ENCODE measurements at regions not wholly inside any gene's neighbourhood (a gene's known extent, or its start where the extent isn't known, plus 50 kb on each side); places are given as distances from the start of the nearest gene placed in this dataset.
A peak's percentile ranks its signal among the peaks of the same experiment; 100 is the strongest.

DNA sequence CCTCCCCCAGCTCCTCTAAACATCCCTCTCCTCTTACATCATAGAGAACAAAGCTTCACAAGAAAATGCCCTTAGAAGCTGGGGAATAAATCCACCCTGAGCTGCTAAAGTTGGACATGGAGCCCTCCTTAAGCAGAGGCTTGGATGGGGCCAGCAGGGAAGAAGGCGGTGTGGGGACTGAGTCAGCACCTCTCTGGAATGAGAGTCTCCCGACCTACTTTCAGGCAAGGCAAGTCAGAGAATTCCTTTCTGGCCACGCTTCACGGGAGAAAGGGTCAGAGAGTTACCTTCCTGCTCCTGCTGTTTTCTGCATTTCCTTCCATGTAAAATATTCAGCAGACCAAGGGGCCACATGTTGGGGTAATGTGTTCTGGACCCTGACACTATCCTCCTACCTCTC, 113.3 kb upstream of the PRB2 start:
- H3K9me3 Mint-ChIP-seq, result no peaks in the 10 kb centered on the region
- no peaks in the 10 kb centered on the region for H3K27me3 Mint-ChIP-seq (ENCODE audit: low read depth)
- H3K4me1 Mint-ChIP-seq (ENCODE audit: low read depth), result peaks cover 4% of the 10 kb centered on the region
- DNase-seq (no peak), ATAC-seq (no peak)
- H3K4me3 Mint-ChIP-seq, result no peak overlapping the region
- no peaks in the 10 kb centered on the region for H3K36me3 Mint-ChIP-seq (ENCODE audit: insufficient read depth)

DNA sequence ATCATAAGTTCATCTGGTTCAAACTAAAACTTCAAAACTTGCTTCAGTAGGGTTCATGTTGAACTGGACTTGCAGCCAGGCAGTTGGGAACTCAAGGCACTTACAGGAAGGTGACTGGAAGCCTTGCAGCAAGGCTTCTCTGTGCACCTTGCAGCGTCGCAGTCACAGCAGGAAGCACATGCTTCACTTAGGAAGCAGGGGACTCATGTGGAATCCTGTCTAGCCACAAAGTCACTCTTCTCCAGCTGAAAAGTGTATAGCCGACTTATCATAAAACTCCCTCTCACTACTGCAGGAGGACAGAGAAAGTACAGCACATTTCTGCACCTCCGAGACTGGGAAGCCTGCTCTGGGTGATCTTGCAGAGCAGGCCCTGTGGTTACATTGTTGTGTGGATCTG, 114.0 kb upstream of the PRB2 start:
- DNase-seq (no peak), ATAC-seq (no peak)
- Mint-ChIP-seq H3K4me1 (ENCODE audit: low read depth) (peaks cover 4% of the 10 kb centered on the region), H3K36me3 (ENCODE audit: insufficient read depth) (no peaks in the 10 kb centered on the region), H3K27me3 (ENCODE audit: low read depth) (no peaks in the 10 kb centered on the region), H3K9me3 (no peaks in the 10 kb centered on the region), H3K4me3 (no peak overlapping the region)

DNA sequence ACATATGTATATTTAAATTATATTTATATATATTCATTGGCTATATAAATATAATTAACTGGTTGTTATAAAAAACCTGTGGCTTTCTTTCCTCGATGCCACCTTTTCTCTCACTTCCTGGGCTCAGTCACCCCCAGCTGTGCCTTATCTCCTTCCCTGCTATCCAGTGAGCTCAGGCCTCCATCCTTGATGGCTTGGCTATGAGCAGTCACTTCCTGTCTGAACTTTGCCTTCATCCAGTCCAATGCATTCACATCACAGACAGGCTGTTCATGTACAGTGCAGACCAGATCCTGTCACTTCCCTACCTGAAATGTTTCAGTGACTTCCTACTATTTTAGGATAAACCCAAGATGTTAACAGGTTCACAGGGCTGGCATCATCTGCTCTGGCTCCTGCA, 115.3 kb upstream of the PRB2 start:
- no peaks in the 10 kb centered on the region for H3K36me3 Mint-ChIP-seq (ENCODE audit: insufficient read depth)
- ATAC-seq (no peak), DNase-seq (no peak)
- no peaks in the 10 kb centered on the region for H3K27me3 Mint-ChIP-seq (ENCODE audit: low read depth)
- no peaks in the 10 kb centered on the region for H3K9me3 Mint-ChIP-seq
- no peak overlapping the region for H3K4me3 Mint-ChIP-seq
- H3K4me1 Mint-ChIP-seq (ENCODE audit: low read depth), result peaks cover 4% of the 10 kb centered on the region

DNA sequence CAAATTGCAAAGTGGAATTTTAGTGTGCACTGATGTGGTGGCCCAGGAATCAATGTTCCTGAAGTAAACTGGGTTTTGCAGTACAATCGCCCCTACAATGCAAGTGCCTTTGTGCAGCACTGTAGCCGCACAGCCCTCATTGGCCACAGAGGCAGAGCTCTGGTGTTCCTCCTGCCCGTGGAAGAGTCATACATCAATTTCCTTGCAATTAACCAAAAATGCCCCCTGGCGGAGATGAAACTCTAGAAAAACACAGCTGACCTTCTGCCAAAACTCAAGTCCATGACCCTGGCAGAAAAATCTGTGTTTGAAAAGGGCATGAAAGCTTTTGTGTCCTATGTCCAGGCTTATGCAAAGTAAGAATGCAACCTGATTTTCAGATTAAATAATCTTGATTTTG, 117.9 kb upstream of the PRB2 start:
- Mint-ChIP-seq H3K9me3 (no peaks in the 10 kb centered on the region), H3K4me1 (ENCODE audit: low read depth) (no peaks in the 10 kb centered on the region), H3K36me3 (ENCODE audit: insufficient read depth) (no peaks in the 10 kb centered on the region), H3K4me3 (no peak overlapping the region), H3K27me3 (ENCODE audit: low read depth) (no peaks in the 10 kb centered on the region)
- no peak for DNase-seq
- no peak for ATAC-seq

DNA sequence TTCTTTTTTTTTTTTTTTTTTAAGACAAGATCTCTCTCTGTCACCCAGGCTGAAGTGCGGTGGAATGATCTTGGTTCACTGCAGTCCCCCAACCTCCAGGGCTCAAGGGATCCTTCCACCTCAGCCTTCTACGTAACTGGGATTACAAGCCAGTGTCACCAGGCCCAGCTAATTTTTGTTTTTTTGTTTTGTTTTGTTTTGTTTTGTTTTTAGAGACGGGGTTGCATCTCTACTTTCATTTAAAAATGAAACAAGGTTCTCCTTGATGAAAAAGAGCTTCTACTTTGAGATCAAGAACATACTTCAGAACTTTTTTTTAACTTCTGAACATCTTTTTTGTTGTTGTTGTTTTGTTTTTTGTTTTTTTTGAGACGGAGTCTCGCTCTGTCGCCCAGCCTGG, 121.7 kb upstream of the PRB2 start:
- H3K9me3 Mint-ChIP-seq, result no peaks in the 10 kb centered on the region
- H3K36me3 Mint-ChIP-seq (ENCODE audit: insufficient read depth), result no peaks in the 10 kb centered on the region
- no peak overlapping the region for H3K4me3 Mint-ChIP-seq
- H3K4me1 Mint-ChIP-seq (ENCODE audit: low read depth), result no peaks in the 10 kb centered on the region
- DNase-seq (no peak), ATAC-seq (no peak)
- H3K27me3 Mint-ChIP-seq (ENCODE audit: low read depth), result peaks cover 1% of the 10 kb centered on the region

DNA sequence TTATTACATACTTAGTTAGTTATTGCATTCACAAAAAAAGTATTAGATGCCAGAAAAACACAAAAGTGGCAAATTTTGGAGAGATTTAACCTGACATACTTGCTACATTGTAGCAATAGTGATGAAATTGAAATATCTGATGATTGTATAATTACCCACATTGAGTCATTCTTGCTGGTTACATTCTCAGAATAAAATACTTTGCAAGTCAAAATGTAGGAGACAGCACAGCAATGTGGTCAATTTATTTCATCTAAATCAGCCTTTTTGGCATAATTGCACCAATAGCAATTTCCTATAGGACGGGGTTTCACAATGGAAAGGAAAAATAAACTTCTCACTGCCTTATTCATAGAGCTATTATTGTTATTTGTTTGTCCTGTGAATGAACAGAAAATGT, 125.0 kb upstream of the ETV6 start:
- H3K4me1 Mint-ChIP-seq (ENCODE audit: low read depth), result no peaks in the 10 kb centered on the region
- H3K27me3 Mint-ChIP-seq (ENCODE audit: low read depth), result peaks cover 5% of the 10 kb centered on the region
- no peak overlapping the region for H3K4me3 Mint-ChIP-seq
- H3K9me3 Mint-ChIP-seq, result no peaks in the 10 kb centered on the region
- DNase-seq, result no peak
- H3K36me3 Mint-ChIP-seq (ENCODE audit: insufficient read depth), result no peaks in the 10 kb centered on the region
- no peak for ATAC-seq

DNA sequence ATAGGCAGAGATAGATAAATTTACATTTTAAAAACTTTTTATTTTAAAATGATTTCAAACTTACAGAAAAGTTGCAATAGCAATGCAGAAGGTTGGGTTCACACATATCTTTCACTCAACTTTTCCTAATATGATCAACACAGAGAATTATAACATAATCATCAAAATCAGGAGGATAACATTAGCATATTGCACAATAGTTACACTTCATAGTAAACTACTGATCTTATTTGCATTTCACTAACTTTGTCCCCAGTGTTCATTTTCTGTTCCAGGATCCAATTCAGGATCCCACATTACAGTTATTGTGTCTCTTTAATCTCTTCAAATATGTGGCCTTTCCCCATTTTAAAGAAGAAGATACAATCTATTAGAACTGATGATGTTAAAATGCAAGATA, 115.4 kb upstream of the ETV6 start:
- H3K9me3 Mint-ChIP-seq, result no peaks in the 10 kb centered on the region
- H3K27me3 Mint-ChIP-seq (ENCODE audit: low read depth), result peaks cover 9% of the 10 kb centered on the region
- no peak for DNase-seq
- no peaks in the 10 kb centered on the region for H3K36me3 Mint-ChIP-seq (ENCODE audit: insufficient read depth)
- no peaks in the 10 kb centered on the region for H3K4me1 Mint-ChIP-seq (ENCODE audit: low read depth)
- no peak overlapping the region for H3K4me3 Mint-ChIP-seq
- ATAC-seq, result no peak

DNA sequence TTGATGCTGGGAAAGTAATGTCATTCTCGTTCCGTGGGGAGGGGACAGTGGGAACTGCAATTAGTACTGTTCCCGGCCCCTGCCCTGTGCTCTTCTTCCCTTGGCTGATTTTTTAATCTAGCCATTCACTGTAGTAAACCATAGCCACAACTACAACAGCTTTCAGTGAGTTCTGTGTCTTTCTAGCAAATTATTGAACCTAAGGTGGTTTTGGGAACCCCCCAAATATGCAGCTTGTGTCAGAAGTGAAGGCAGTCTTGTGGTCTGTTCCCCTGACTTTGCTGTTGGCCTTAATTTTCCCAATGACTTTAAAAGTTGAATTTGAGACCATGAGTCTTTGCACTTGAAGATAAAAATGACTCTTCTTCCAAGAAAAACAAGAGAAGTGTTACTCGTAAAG, 114.3 kb upstream of the ETV6 start:
- Mint-ChIP-seq H3K4me1 (ENCODE audit: low read depth) (peaks cover under 1% of the 10 kb centered on the region), H3K9me3 (no peaks in the 10 kb centered on the region), H3K36me3 (ENCODE audit: insufficient read depth) (no peaks in the 10 kb centered on the region), H3K27me3 (ENCODE audit: low read depth) (peaks cover 9% of the 10 kb centered on the region), H3K4me3 (no peak overlapping the region)
- DNase-seq (no peak), ATAC-seq (no peak)

DNA sequence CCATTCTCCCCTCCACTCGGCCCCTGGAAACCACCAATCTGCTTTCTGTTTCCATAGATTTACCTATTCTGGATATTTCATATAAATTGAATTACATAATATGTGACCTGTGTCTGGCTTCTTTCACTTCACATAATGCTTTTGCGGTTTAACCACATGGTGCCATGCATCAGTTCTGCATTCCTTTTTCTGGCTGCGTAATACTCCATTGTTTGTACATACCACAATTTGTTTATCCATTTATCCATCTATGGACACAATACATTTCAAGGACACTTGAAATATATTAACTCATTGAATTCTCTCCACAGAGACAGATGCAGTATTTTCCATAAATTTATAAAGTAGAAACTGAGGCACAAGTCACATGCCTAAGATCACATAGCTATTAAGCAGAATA, 110.3 kb upstream of the ETV6 start:
- DNase-seq, result no peak
- peaks cover 31% of the 10 kb centered on the region for H3K4me1 Mint-ChIP-seq (ENCODE audit: low read depth)
- H3K27me3 Mint-ChIP-seq (ENCODE audit: low read depth), result peaks cover 4% of the 10 kb centered on the region
- no peaks in the 10 kb centered on the region for H3K36me3 Mint-ChIP-seq (ENCODE audit: insufficient read depth)
- no peak overlapping the region for H3K4me3 Mint-ChIP-seq
- no peaks in the 10 kb centered on the region for H3K9me3 Mint-ChIP-seq
- ATAC-seq, result no peak

DNA sequence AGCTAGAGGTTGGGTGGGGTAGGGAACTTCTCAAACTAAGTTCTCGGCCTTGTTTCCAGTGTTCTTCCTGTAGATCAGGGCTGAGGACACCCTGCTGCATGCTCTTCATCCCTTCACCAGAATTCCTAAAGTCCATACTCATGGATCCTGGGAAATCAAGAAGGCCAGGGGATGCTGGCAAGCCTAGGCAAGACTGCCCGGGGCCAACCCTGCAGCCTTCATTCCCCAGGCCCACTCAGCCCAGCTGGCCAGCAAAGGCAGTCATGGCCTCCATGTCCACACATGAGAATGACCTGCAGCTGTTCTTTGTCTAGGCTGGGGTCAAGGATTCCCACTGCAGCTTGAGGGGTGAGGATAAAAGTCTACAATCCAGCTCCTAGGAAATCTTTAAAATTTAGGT, 109.3 kb upstream of the ETV6 start:
- Mint-ChIP-seq H3K36me3 (ENCODE audit: insufficient read depth) (no peaks in the 10 kb centered on the region), H3K27me3 (ENCODE audit: low read depth) (peaks cover 2% of the 10 kb centered on the region), H3K4me1 (ENCODE audit: low read depth) (peaks cover 41% of the 10 kb centered on the region), H3K4me3 (no peak overlapping the region), H3K9me3 (no peaks in the 10 kb centered on the region)
- ATAC-seq, result no peak
- no peak for DNase-seq

DNA sequence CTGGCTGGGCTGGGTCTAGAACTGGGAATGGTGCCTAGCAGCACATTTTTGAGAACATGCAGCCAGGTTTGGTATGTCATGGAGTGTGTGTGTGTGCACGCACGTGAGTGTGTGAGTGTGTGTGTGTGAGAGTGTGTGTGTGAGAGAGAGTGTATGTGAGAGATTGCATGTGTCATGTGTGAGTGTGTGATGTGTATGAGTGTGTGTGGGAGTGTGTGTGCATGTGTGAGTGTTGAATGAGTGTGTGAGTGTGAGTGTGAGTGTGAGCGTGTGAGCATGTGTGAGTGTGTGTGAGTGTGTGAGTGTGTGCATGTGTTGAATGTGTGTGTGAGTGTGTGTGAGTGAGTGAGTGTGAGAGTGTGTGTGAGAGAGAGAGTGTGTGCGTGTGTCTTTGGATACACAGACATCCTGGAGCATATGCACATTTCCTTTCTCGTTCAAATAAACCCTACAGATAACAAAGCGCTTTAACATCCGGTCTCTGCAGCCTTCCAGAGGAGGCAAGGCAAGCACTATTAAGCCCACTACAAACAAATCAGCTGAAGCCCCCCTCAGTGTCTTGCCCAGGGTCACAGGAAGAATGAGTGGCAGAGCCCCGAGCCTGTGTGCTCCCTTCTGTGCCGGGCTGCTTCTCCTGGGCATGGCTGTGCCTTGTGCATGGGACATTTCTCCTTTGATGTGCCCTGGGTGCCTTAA, 108.7 kb upstream of the ETV6 start:
- no peaks in the 10 kb centered on the region for H3K9me3 Mint-ChIP-seq
- ATAC-seq, result no peak
- peaks cover 2% of the 10 kb centered on the region for H3K27me3 Mint-ChIP-seq (ENCODE audit: low read depth)
- no peaks in the 10 kb centered on the region for H3K36me3 Mint-ChIP-seq (ENCODE audit: insufficient read depth)
- peaks cover 48% of the 10 kb centered on the region for H3K4me1 Mint-ChIP-seq (ENCODE audit: low read depth)
- no peak overlapping the region for H3K4me3 Mint-ChIP-seq
- DNase-seq, result no peak

DNA sequence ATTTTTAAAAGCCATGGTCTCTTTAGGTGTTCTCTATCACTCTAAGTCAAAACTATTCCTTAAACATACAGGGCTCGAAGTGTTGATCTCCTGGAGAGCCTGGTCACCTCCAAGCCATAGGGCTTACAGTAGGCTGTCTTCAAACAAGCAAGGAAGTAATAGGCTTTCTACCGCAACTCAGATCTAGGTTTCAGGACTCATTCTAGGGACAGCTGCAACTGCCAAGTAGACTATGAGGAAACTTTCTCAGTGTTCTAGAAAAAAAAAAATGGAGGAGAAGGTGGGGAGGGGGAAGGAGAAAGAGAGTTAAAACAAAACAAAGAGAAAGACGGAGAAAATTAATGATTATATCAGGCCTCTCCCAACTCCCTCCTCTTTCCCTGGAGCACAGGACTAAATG, 106.9 kb upstream of the ETV6 start:
- Mint-ChIP-seq H3K27me3 (ENCODE audit: low read depth) (no peaks in the 10 kb centered on the region), H3K4me3 (no peak overlapping the region), H3K36me3 (ENCODE audit: insufficient read depth) (no peaks in the 10 kb centered on the region), H3K4me1 (ENCODE audit: low read depth) (peaks cover 59% of the 10 kb centered on the region), H3K9me3 (no peaks in the 10 kb centered on the region)
- DNase-seq (no peak), ATAC-seq (no peak)

DNA sequence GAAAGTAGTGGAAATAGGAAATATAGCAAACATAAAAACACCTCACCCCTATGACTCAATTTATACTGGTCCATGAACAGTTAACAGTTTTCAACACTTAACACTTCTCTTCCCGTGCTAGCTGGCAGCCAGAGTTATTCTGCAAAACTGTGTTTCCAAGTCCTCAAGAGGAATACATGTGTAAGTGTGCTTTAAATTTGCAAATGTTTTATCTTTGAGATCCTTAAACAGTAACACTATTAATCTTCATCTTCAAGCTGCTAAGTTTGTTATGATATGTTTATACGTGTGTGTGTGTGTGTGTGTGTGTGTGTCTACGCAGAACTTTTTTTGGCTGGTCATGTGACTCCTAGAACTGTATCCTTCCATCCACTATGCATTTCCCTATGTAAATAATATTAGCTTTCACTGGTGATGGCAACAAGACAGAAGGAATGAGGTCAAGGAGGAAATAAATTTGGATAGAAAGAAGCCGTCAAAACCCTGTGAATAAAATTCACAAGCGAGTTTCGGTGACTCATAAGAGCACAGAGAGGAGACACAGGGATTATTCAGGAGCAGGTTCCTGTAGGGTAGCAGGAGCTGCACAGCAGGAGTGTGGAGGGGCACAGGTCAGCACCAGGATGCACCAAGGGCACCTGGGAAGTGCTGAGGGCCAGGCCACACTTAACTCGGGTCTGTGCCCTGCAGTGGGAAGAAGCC, 105.9 kb upstream of the ETV6 start:
- no peaks in the 10 kb centered on the region for H3K27me3 Mint-ChIP-seq (ENCODE audit: low read depth)
- ATAC-seq, result no peak
- H3K4me1 Mint-ChIP-seq (ENCODE audit: low read depth), result peaks cover 66% of the 10 kb centered on the region
- no peaks in the 10 kb centered on the region for H3K36me3 Mint-ChIP-seq (ENCODE audit: insufficient read depth)
- H3K4me3 Mint-ChIP-seq, result no peak overlapping the region
- DNase-seq, result no peak
- H3K9me3 Mint-ChIP-seq, result no peaks in the 10 kb centered on the region

DNA sequence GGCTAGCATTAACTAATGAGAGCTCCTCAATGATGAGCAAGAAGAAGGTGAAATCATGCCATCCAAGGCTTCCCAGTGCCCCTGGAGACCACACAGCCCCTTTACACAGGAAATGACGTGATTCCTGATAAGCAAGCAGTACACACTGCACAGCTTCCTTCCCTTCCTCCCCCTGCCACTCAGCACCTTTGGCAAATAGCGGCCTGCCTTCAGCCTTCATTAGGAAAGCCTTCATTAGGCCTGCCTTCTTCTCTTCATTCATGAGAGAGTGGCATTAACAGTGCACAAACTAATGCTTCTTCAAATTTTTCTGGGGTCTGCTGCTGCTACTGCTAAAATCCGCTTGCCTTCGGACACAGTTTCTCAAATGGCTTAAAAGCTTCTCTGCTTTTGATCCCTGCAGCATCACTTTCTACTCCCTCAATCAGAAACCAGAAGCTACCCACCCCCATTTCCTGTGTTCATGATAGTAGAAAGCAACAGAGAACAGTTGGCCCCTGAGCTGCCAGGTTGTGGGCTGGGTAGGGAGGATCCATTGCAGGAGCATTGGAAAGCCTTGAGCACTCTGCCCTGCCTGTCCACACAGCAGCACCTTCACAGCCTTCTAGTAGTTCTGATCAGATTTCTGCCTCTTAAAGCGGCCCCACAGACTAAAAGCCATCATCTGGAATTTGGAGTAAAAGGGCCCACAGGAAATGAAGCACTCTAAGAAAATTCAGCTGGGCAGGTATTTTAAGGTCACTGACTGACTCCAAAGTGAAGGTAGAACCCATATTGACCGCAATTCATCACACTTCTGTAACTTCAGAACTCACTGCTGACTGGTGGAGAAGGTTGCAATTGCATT, 103.8 kb upstream of the ETV6 start:
- Mint-ChIP-seq H3K4me3 (peak overlapping the region; percentile 39), H3K27me3 (ENCODE audit: low read depth) (no peaks in the 10 kb centered on the region), H3K36me3 (ENCODE audit: insufficient read depth) (no peaks in the 10 kb centered on the region), H3K9me3 (no peaks in the 10 kb centered on the region), H3K4me1 (ENCODE audit: low read depth) (peaks cover 59% of the 10 kb centered on the region)
- DNase-seq, result no peak
- ATAC-seq, result peak; percentile 82 to 83

Data from activated T-cell treated with anti-CD3 and anti-CD28 coated beads, Interleukin-2, amount 50 U/mL, for 4 hours (primary cell).